ENCODE measurements at regions not wholly inside any gene's neighbourhood (a gene's known extent, or its start where the extent isn't known, plus 50 kb on each side); places are given as distances from the start of the nearest gene placed in this dataset.

GRCh38 chr12:39235990-39236767, 206.7 kb downstream of the KIF21A start:
- Histone ChIP-seq H3K27ac (ENCODE audit: low read depth, low read length) (no peak overlapping the region), H3K36me3 (ENCODE audit: low read length) (no peaks in the 10 kb centered on the region), H3K4me2 (ENCODE audit: low read depth, low read length, poor library complexity, severe bottlenecking) (no peak overlapping the region), H3K9me3 (ENCODE audit: insufficient read depth, low read length) (no peaks in the 10 kb centered on the region), H3K9ac (ENCODE audit: low read length) (no peak overlapping the region), H3F3A (ENCODE audit: insufficient read depth) (no peaks in the 10 kb centered on the region), H3K4me3 (ENCODE audit: insufficient read depth, low read length, poor library complexity, severe bottlenecking) (no peak overlapping the region), H4K20me1 (ENCODE audit: low read depth, low read length) (no peaks in the 10 kb centered on the region), H3K27me3 (ENCODE audit: low read length) (no peaks in the 10 kb centered on the region), H2AFZ (ENCODE audit: low read depth, low read length, severe bottlenecking) (no peak overlapping the region), H3K79me2 (ENCODE audit: insufficient read depth, low read length) (no peaks in the 10 kb centered on the region), H3K9me2 (replicated peaks; ENCODE audit: insufficient read depth, low read length) (no peaks in the 10 kb centered on the region)
- TF ChIP-seq EZH2phosphoT487 (conservative IDR thresholded peaks at IDR 0.05; ENCODE audit: low read length) (no peak), CTCF (IDR thresholded peaks at IDR 0.05; ENCODE audit: insufficient read depth, low read length, poor library complexity, severe bottlenecking) (no peak)

GRCh38 chr12:39230086-39230485, 212.8 kb downstream of the KIF21A start:
- H3K36me3 ChIP-seq (ENCODE audit: low read length): no peaks in the 10 kb centered on the region
- no peaks in the 10 kb centered on the region for H3K9me2 ChIP-seq (replicated peaks; ENCODE audit: insufficient read depth, low read length)
- H3F3A ChIP-seq (ENCODE audit: insufficient read depth): no peaks in the 10 kb centered on the region
- no peaks in the 10 kb centered on the region for H3K9me3 ChIP-seq (ENCODE audit: insufficient read depth, low read length)
- no peak overlapping the region for H3K4me3 ChIP-seq (ENCODE audit: insufficient read depth, low read length, poor library complexity, severe bottlenecking)
- TF ChIP-seq EZH2phosphoT487 (conservative IDR thresholded peaks at IDR 0.05; ENCODE audit: low read length): no peak
- TF ChIP-seq CTCF (IDR thresholded peaks at IDR 0.05; ENCODE audit: insufficient read depth, low read length, poor library complexity, severe bottlenecking): no peak
- no peaks in the 10 kb centered on the region for H3K27me3 ChIP-seq (ENCODE audit: low read length)
- no peak overlapping the region for H2AFZ ChIP-seq (ENCODE audit: low read depth, low read length, severe bottlenecking)
- no peak overlapping the region for H3K27ac ChIP-seq (ENCODE audit: low read depth, low read length)
- H4K20me1 ChIP-seq (ENCODE audit: low read depth, low read length): no peaks in the 10 kb centered on the region
- H3K9ac ChIP-seq (ENCODE audit: low read length): no peak overlapping the region
- H3K79me2 ChIP-seq (ENCODE audit: insufficient read depth, low read length): no peaks in the 10 kb centered on the region
- no peak overlapping the region for H3K4me2 ChIP-seq (ENCODE audit: low read depth, low read length, poor library complexity, severe bottlenecking)

GRCh38 chr12:39227218-39227617, 215.7 kb downstream of the KIF21A start:
- H3F3A ChIP-seq (ENCODE audit: insufficient read depth): no peaks in the 10 kb centered on the region
- no peak overlapping the region for H3K9ac ChIP-seq (ENCODE audit: low read length)
- no peaks in the 10 kb centered on the region for H3K79me2 ChIP-seq (ENCODE audit: insufficient read depth, low read length)
- no peak overlapping the region for H2AFZ ChIP-seq (ENCODE audit: low read depth, low read length, severe bottlenecking)
- H3K4me2 ChIP-seq (ENCODE audit: low read depth, low read length, poor library complexity, severe bottlenecking): no peak overlapping the region
- H3K27ac ChIP-seq (ENCODE audit: low read depth, low read length): no peak overlapping the region
- H3K36me3 ChIP-seq (ENCODE audit: low read length): no peaks in the 10 kb centered on the region
- no peak overlapping the region for H3K4me3 ChIP-seq (ENCODE audit: insufficient read depth, low read length, poor library complexity, severe bottlenecking)
- no peaks in the 10 kb centered on the region for H4K20me1 ChIP-seq (ENCODE audit: low read depth, low read length)
- H3K27me3 ChIP-seq (ENCODE audit: low read length): no peaks in the 10 kb centered on the region
- no peak for TF ChIP-seq EZH2phosphoT487 (conservative IDR thresholded peaks at IDR 0.05; ENCODE audit: low read length)
- no peak for TF ChIP-seq CTCF (IDR thresholded peaks at IDR 0.05; ENCODE audit: insufficient read depth, low read length, poor library complexity, severe bottlenecking)
- H3K9me3 ChIP-seq (ENCODE audit: insufficient read depth, low read length): no peaks in the 10 kb centered on the region
- no peaks in the 10 kb centered on the region for H3K9me2 ChIP-seq (replicated peaks; ENCODE audit: insufficient read depth, low read length)

All from SU-DHL-6 (cell line).